RWPE2 (cell line): ENCODE measurements at regions not wholly inside any gene's neighbourhood (a gene's known extent, or its start where the extent isn't known, plus 50 kb on each side); places are given as distances from the start of the nearest gene placed in this dataset.

Experiments
- ATAC-seq: fragments of 200-7000 bp; cut with Tn5 transposase; 3 replicates; pipeline ENCODE4 v1.9.1; 2021; ENCODE audit warnings: low read depth
- DNase-seq: peaks from one replicate; pipeline ENCODE4 v3.0.0-alpha.2; 2020; ENCODE audit warnings: low spot score
- H3K27ac ChIP-seq: fragments of 450-650 bp; 2 replicates; pipeline ENCODE4 v1.5.1; 2017; ENCODE audit warnings: mild to moderate bottlenecking; ENCODE audit not compliant: poor library complexity, severe bottlenecking
- H3K27me3 ChIP-seq: fragments of 250-450 bp; sonication (Bioruptor Pico); 2 replicates; pipeline ENCODE4 v1.5.1; 2021; ENCODE audit warnings: mild to moderate bottlenecking, moderate library complexity; ENCODE audit not compliant: insufficient read depth, poor library complexity, severe bottlenecking
- H3K36me3 ChIP-seq: fragments of 250-450 bp; sonication (Bioruptor Pico); 2 replicates; pipeline ENCODE4 v1.5.1; 2020; ENCODE audit warnings: low read depth, mild to moderate bottlenecking, moderate library complexity
- H3K4me1 ChIP-seq: fragments of 250-450 bp; sonication (Bioruptor Pico); 2 replicates; pipeline ENCODE4 v1.5.1; 2021; ENCODE audit warnings: mild to moderate bottlenecking, moderate library complexity; ENCODE audit not compliant: insufficient read depth, poor library complexity, severe bottlenecking
- H3K4me3 ChIP-seq: fragments of 250-450 bp; sonication (Bioruptor Pico); 2 replicates; pipeline ENCODE4 v1.5.1; 2021; ENCODE audit warnings: mild to moderate bottlenecking, moderate library complexity; ENCODE audit not compliant: severe bottlenecking
- H3K9me3 ChIP-seq: fragments of 250-450 bp; sonication (Bioruptor Pico); 2 replicates; pipeline ENCODE4 v1.5.1; 2021; ENCODE audit warnings: mild to moderate bottlenecking, moderate library complexity; ENCODE audit not compliant: severe bottlenecking
- CTCF ChIP-seq: fragments of 450-650 bp; IDR thresholded peaks from one replicate; pipeline ENCODE4 v1.5.1; 2017; ENCODE audit warnings: mild to moderate bottlenecking, moderate library complexity; ENCODE audit not compliant: poor library complexity, severe bottlenecking

GRCh38 chr2:119064567-119064966 lies 94.0 kb downstream of the C1QL2 start:
- Histone ChIP-seq H3K9me3 (no peaks in the 10 kb centered on the region), H3K4me1 (no peaks in the 10 kb centered on the region), H3K27me3 (no peaks in the 10 kb centered on the region), H3K36me3 (no peaks in the 10 kb centered on the region), H3K27ac (no peak overlapping the region), H3K4me3 (no peak overlapping the region)
- ATAC-seq: no peak
- TF ChIP-seq CTCF: no peak
- no peak for DNase-seq

- DNase-seq: no peak
- no peak overlapping the region for H3K4me3 ChIP-seq
- no peak for TF ChIP-seq CTCF
Measured at GRCh38 chr2:119063177-119063576, 95.4 kb downstream of the C1QL2 start.

GRCh38 chr2:119062652-119063051 lies 95.9 kb downstream of the C1QL2 start:
- Histone ChIP-seq H3K27me3 (no peaks in the 10 kb centered on the region), H3K4me1 (no peaks in the 10 kb centered on the region), H3K27ac (no peak overlapping the region), H3K36me3 (no peaks in the 10 kb centered on the region), H3K4me3 (no peak overlapping the region), H3K9me3 (no peaks in the 10 kb centered on the region)
- no peak for DNase-seq
- ATAC-seq: no peak
- TF ChIP-seq CTCF: no peak

More at GRCh38 chr2:119063177-119063576, 95.4 kb downstream of the C1QL2 start:
- Histone ChIP-seq H3K9me3 (no peaks in the 10 kb centered on the region), H3K36me3 (no peaks in the 10 kb centered on the region), H3K4me1 (no peaks in the 10 kb centered on the region), H3K27ac (no peak overlapping the region), H3K27me3 (no peaks in the 10 kb centered on the region)
- ATAC-seq: no peak

GRCh38 chr2:119062179-119062578 lies 96.4 kb downstream of the C1QL2 start:
- Histone ChIP-seq H3K9me3 (no peaks in the 10 kb centered on the region), H3K27ac (no peak overlapping the region), H3K4me1 (no peaks in the 10 kb centered on the region), H3K27me3 (no peaks in the 10 kb centered on the region), H3K4me3 (no peak overlapping the region), H3K36me3 (no peaks in the 10 kb centered on the region)
- TF ChIP-seq CTCF: no peak
- DNase-seq (no peak), ATAC-seq (no peak)

- no peak for TF ChIP-seq CTCF
- Histone ChIP-seq H3K36me3 (no peaks in the 10 kb centered on the region), H3K4me3 (no peak overlapping the region), H3K9me3 (no peaks in the 10 kb centered on the region), H3K4me1 (no peaks in the 10 kb centered on the region), H3K27me3 (peaks cover 3% of the 10 kb centered on the region), H3K27ac (no peak overlapping the region)
- no peak for DNase-seq
- ATAC-seq: no peak
Measured at GRCh38 chr2:119059940-119060339, 98.6 kb downstream of the C1QL2 start.
